ENCODE measurements at regions not wholly inside any gene's neighbourhood (a gene's known extent, or its start where the extent isn't known, plus 50 kb on each side); places are given as distances from the start of the nearest gene placed in this dataset.

DNA sequence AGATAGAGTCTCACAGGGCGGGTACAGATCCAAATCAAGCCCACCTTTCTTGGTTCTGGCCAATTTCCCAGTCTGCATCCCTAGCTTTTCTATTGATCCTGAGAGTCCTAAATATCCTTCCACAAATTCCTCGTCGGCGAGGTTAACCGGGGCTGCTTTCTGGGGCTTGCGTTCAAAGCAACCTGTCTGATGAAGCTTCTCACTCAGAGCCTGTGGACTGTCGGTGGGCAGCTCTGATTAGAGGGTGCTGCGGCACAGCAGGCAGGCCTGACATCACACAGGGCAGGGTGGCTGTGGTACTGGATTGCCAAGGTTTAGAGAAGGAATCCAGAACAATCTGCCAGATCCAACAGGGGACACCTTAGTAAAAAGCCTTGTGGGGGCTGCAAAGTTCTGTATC, 338.0 kb upstream of the ZMIZ1 start:
- peak; percentile 20 for DNase-seq

DNA sequence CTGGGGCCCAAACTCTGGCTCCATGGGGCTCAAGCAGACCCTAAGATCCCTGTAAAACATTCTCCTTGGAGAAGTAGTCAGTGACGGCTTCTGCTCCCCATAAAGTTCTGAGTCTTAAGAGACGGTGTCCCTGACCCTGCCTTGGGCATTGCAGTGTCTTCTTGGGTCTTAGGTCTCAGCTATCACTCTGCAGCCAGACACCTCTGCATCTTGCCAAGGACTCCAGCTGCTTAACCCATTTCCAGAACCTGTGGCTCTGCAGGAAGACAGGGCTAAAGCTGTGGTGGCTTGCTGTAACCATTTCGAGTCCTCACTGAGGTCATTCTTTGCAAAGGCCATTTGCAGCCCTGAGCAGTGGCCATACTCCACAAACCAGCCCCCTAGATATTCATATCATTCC, 337.1 kb upstream of the ZMIZ1 start:
- DNase-seq = no peak

DNA sequence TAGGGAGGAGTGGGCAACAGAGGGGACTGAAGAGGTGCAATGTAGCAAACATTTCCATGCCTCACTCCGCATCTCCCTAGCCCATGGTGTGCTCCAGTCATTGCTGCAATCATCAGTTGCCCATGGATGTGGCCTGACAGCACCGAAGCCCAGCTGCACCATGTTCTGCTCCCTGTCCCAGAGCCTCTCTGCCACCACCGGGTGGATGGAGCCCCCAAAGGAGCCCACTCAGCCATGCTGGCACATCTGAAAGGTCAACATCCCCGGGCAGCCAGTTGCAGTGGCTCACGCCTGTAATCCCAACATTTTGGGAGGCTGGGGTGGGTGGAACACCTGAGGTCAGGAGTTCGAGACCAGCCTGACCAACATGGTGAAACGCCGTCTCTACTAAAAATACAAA, 336.4 kb upstream of the ZMIZ1 start:
- no peak for DNase-seq

DNA sequence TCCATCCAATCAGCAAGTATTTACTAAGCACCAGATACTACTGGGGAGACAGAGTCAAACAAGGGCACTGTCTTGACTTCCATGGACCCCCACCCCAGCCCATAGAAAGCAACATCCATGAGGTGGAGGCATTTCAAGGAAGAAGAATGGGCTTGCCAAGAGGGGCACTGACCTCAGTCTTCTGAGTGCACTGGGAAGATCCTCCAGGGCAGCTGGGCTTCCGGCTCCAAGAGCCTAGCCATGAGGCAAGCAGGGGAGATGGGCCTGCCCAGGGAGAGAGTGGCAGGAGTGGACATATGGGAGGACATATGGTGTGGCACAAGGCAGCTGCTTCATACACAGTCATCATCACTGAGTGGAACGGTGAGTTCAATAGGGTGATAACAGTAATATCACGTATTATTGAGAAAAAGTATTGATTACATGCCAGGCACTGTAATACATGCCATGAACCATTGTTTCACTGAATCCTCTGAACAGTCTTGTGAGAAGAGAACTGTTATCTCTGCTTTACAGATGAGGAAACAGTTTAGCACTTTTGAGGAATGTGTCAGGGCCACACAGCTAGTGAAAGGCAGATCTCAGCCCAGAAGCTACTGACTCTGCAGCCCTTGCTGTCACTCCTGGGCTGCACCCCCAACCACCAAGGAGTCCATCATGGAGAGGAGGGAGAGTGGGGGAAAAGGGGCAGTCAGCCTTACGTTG, 331.7 kb upstream of the ZMIZ1 start:
- DNase-seq = no peak

DNA sequence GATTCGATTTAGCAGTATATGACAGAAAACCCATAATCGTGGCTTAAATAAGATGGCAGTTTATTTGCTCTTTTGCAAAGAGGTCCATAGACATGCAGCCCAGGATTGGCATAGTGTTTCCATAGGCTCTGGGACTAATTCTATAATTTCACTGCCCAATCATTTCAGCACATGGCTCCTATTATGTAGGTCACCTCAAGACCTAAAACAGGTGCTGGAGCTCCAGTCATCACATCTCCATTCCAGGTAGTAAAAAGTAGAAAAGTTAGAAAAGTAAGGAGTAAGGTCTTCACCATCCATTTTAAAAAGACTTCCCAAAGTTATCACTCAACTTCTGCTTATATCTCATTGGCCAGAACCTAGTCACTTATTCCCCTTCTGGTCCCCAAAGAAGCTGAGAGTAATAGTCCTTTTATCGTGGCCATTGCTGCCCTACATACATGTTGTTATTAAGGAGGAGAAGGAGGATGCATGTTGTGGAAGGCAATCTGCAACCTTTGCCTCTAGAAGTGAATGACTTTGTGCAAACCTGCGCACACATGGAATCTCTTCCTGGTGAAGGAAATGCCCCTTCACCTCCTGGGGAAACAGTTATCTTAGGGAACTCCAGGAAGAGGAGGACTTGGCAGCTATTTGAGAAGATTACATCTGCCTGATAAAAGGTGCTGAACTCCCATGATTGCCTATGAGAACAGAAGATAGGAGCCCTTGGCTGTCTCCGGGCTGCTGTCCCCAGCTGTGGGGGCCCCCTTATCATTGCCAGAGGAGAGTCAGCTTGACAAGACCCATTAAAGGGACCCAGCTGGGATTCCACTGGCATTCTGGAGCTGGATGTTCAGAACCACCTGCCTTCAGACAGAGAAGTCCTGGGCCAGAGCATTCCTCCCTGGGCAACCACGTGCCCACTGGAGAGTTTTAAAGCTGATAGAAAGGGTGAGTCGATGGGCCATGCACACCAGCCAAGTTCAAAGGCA, 330.6 kb upstream of the ZMIZ1 start:
- DNase-seq = no peak

DNA sequence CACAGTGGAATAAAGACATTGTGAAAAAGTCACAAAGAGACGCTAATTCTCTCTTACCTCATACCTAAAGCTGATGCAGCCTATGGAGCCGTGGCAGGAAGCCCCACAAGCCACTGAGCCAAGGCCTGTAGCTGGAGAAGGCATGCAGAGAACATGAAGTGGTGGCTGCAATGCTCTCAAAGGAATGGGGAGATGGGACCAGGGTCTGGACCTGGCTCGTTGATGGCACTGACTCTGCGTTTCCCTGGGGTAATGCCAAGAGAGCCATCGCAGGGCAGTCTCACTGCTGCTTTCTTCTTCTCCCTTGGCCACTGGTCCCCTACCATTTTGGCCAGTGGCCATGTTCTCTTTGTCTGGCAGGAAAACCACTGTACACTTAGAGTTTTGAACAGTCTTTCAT, 329.9 kb upstream of the ZMIZ1 start:
- DNase-seq = no peak

DNA sequence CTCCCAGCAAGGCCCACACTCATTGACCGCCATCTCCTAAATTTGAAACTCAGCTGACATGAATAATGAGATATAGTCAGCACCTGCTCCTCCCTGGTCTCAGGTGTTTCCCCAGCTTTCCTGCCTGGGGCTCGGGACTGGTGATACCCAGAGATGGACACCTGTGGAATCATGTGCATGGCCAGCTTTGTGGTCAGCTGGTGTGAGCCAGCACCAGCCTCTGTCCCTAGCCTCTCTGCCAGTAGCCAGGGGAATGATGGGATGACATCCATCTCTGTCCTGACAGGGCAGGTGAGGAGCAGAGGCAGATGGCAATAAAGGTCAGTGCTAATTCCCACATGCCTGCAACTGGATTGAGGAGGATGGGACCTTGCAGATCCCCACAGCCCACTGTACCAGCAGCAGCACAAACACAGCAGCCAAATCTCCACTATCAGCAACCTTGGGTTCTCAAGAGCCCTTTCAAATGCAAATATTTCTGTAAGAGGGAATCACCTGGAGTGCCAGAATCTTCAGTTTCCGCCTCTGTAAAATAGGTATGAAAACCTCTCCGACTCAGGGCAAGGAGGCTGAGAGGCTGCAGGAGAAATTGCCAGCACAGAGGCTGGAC, 329.2 kb upstream of the ZMIZ1 start:
- no peak for DNase-seq

DNA sequence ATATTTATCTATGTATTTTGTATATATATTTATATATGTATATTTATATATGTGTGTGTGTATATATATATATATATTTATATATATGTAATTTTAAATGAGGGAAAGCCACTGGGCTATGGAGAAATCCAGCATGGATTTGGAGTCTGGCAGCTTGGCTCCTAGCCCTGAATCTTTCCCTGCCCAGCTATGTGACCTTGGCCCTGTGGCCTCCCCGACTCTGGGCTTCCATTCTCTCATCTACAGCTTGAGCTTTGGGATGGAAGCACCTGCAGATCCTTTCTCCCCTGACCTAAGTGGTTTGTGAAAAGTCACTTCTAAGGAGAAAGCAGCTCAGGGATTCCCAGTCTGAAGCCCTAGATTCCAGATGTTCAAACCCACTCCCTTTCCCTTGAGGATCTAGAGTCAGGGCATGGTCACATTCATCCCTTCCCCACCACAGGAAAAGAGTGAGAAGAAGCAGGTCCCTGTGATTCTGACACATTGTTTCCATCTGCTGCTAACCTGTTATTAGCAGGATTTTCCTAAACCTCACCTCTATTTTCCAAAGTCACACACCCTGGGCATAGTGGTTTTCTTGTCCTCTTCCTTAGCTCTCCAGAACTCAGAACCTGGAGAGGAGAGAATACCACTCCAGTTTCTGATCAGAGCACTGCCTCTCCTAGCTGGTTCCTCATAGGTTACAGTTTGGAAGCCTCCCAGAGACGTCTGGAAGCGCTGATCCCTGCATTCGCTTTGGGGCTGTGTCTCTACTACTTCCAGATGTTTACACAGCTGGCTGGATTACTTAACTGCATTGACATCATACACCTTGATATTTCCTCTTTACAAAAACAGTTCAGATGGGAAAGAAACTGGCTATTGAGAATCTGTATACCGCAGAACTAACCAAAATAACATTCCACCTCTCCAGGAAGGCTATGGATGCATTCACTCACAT, 327.5 kb upstream of the ZMIZ1 start:
- peak; percentile 71 for DNase-seq

DNA sequence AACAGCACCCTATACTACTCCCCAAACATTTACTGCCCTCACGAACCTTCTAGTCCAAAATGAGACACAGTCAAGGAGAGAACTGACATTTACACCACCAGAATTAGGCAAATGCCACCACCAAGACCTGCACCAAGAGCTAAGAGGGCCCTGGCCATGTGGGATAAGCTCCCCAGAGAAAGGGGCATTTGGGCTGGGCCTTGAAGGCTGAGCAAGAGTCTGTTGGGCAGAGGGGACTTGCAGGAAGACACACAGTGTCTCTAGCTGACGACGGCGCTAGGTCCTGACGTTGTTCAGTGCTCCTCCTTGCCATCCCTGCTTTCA, 326.4 kb upstream of the ZMIZ1 start:
- DNase-seq = no peak

DNA sequence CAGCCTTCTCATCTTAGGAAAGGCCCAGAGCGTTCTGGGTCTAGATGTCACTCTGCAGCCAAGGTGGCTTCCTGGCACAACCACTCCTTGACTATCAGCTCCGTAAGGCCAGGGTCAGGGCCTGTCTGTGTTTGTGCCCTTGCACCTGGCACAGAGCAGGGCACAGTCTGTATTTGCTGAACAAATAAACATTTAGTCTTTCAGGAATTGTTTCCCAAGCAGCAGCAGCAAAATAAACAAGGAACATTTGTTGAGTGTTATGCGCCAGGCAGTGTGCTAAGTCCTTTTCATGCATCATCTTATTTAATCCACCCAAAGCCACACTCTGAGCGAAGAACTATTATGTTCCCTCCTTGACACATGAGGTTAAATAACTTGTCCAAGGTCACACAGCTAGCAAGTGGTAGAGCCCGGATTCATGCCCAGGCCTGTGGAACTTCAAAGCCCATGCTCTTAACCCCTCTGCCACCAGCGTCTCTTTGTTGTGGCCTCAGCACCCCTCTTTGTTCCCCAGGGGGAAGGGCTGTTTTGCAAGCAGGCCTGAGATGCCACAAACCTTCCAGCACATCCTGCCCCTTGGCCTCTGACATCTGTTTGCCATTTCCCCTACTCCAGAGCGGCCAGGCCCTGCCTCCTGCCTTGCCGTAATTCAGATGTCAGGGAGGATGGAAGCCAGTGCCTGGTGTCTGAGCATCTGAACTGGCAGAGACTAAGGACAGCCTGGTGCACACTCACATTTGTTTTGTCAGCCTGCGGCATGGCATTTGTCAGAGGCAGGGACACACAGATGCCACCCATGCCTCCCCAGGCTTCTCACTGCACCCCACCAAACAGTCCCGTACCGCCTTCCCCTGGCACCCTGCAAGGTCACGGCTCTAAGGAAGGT, 325.8 kb upstream of the ZMIZ1 start:
- no peak for DNase-seq

DNA sequence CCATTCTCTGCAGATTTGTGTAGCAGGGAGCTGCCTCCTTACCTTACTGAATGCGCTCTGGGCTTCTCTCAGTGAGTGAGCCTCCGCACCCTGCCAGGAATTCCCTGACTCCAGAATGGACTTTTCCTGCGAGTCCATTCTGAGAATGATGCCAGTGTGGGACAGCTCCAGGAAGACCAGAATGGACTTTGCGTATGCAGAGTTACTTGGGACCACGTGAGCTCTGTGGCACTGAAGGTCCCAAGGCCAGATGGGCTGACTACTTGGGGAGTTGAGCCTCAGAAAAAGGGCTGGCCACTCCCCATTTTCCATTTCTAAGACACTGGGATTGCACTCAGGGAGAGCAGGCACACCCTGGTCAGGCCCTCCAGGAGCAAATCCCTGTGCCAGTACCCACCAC, 324.7 kb upstream of the ZMIZ1 start:
- no peak for DNase-seq

DNA sequence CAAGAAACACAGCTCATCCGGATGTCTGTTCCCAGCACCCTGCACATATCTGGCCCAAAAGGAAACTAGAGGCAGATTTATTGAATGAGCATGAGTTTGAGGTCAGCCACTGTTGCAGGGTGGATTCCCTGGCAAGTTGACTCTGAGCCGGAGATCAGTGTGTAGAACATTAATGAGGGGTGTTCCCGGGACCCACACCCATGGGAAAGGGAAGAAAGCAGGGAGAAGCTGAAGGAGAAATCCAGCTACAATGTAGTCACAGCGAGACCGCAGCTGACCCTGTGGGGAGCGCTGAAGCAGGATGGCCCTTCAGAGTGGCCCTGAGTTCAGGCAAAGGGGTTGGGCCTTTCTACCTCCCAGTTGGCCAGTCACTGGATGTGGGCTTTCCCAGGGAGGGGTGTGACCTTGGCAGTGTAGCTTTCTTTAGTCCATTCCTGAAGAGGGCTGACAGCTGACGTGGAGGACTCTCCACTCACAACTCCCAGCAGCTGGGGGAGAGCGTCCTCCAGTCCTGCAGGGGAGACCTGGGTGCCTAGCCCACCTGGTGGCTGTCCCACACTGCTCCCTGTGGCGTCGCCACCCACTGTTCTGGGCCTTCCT, 324.2 kb upstream of the ZMIZ1 start:
- DNase-seq = no peak

DNA sequence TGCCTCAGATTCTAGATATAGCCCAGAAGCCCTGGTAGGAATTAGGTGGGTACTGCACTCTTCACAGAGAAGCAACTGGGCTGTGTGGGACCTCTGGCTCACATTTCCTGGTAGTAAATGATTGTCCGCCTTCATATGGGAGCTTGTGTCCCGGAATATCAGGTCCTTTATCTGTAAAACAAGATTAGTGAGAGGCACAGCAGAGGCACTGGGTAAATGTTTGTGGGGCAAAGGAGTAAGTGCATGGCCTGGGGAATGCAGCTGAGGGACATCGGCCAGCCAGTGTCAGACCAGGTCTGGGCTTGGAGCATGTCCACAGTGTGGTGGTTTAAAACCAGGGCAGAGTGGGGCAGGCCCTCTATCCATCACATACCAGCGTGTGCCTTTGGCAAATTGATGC, 323.3 kb upstream of the ZMIZ1 start:
- no peak for DNase-seq

DNA sequence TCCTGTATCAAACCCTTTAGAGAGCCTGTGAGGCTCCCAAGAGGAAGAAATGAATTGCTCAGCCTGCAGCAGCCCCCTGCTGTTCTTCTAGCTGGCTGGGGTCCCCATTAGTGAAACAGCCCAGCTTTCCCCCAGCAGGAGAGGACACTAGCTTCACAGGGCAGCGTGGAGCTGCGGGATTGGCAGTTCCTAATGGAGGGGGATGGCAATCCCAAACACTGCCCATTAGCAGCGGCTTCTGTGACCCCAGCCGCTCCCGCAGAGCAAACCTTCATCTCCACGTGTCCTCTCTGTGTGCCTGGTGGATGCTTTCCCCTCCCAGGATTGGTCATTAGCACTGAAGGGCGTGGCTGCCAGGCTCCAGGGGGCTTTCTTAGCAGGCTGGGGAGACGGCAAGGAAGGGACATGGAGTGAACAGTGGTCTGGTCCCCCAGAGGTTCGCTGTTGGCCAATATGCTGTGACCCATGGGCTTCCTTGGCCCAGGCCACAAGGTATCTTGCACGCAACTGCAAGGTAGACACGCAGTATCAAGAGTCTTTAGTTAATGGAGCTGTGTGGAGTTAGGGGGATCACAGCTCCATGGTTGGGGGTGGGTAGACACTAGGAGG, 322.5 kb upstream of the ZMIZ1 start:
- DNase-seq = no peak

DNA sequence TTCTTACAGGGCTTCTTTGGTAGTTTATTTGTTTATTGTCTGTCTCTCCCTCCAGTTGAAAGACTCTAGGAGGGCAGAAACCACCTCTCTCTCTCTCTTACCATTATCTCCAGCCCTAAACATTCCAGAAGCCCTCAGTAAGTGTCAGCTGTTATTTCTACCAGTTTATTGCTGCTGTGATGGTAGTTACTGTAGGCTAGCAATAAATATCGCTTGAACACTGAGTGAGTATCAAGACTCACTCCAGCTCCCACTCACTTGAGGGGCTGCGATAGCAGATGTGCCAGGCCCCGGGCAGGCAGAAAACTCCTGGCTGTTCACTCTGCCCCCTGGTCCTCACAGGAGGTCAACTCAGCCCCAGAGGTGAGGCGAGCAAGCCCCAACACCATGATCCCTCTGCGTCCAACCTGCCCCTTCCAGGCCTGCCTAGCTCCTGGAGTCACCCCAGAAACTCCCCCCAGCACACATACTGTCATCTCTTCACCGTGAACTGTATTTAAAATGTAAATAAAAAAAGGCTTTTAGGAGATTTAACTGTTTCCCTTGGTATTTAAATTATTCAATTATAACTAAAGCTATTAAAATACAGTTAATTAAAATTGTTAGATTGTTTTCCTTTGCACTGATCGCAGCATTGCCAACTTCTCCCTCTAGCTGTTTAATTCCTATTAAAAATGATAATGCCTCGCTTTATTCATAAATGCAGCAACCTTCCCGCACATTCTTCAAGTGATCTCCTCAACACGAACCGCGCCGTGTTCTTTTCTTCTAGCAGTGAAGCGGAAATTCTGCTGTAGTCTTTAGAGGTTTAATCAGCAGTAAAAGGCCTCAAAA, 321.1 kb upstream of the ZMIZ1 start:
- no peak for DNase-seq

DNA sequence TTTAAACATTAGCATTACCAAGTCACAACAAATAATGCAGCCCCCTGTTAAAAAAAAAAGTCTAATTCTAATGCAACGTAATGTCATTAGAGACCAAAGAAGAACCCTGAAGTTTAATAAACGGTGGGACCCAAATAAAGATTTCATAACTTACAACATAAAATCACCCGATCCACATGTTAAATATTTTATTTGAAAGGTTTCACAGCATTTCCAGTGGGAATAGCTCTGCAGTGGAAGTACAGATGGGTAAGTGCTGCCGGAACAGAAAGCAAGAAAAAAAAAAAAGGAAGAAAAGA, 320.6 kb upstream of the ZMIZ1 start:
- no peak for DNase-seq

DNA sequence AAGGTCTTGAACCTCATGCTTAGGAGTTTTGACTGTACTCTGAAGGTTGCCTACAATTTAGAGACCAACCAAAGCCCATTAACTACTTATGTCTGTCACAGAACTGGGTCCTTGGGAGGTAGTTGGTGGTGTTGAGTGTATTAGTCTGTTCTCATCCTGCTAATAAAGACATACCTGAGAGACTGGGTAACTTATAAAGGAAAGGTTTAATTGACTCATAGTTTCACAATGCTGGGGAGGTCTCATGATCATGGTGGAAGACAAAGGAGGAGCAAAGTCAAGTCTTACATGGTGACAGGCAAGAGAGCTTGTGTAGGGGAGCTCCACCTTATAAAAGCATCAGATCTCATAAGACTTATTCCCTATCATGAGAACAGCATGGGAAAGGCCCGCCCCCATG, 319.6 kb upstream of the ZMIZ1 start:
- DNase-seq = no peak

DNA sequence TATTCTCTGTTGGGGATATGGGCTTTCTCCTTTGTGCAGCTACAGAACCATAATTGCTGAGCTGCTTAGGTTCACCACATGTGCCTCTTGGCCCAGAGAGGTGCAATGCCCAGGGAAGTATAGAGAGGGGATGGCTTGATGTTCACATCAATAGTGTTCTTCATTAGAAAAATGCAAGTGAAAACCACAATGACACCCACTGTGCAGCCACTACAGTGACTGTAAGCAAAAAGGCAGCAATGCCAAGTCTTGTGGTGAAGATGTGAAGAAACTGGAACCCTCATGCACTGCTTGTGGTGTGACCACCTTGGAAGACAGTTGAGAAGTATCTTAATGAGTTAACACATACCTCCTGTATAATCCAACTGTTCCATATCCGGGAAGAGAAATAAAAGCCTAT, 318.9 kb upstream of the ZMIZ1 start:
- no peak for DNase-seq

DNA sequence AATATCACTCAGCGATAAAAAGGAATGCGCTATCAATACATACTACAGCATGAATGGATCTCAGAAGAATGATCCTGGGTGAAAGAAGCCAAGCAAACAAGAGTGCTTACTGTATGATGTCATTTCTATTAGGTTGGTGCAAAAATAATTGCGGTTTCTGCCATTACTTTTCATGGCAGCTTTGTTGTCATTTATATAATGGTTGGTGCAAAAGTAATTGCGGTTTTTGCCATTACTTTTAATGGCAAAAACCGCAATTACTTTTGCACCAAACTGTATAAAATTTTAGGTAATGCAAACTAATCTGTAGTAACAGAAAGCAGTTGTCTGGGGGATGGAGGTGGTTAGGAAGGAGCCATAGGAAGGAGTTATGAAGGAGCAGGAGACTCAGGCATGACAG, 318.3 kb upstream of the ZMIZ1 start:
- DNase-seq = no peak

DNA sequence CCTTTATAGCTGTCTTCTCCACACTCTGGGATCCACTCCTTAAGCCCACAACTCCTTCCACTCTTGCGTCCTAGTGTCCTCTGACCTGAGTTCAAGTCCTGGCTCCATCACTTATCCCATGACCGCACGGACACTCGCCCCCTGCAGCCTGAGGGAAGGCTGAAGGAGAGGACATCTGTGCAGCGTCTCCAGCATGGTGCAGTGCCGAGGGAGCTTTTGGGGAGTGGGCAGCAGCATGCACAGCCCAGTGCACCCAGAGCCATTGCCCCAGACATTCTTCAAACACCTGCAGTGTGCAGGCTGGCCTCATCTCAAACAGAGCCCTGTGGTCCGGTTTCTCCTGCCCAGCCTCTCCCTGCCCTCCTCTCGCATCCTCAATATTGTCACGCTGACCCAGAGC, 317.1 kb upstream of the ZMIZ1 start:
- DNase-seq = no peak
